Hepatocyte (in vitro differentiated cells): ENCODE measurements at regions not wholly inside any gene's neighbourhood (a gene's known extent, or its start where the extent isn't known, plus 50 kb on each side); places are given as distances from the start of the nearest gene placed in this dataset.

ENCODE experiments used
- EZH2 ChIP-seq: fragments of 200-600 bp; sonication (generic); IDR thresholded peaks from 2 replicates; pipeline ENCODE4 v1.6.1; 2016; ENCODE audit warnings: antibody characterized with exemption, mild to moderate bottlenecking, borderline replicate concordance
- TF ChIP-seq, protein P1 (sequence below): fragments of 200-600 bp; sonication (generic); IDR thresholded peaks from 2 replicates; pipeline ENCODE4 v1.5.1; 2016; ENCODE audit warnings: antibody characterized with exemption, mild to moderate bottlenecking; ENCODE audit not compliant: poor library complexity

DNA sequence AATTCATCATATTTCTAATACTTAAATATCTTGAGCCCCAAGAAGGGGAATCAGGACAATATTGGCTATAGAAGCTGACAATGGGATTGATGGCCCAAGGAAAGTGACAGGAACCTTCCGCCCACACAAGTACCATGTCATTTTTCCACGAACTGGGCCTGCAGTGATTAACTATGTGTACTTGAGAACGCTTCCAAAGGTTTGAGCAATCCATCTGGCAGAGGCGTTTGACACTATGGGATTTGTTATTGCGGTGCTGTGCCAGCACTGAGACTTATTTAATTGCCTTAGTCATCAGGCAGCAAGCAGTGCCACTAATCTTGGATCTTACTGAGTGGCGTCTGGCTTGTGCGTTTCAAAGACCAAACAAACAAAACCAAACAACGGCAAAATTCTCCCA, 135.6 kb upstream of the UST start:
- TF ChIP-seq, protein P1, sequence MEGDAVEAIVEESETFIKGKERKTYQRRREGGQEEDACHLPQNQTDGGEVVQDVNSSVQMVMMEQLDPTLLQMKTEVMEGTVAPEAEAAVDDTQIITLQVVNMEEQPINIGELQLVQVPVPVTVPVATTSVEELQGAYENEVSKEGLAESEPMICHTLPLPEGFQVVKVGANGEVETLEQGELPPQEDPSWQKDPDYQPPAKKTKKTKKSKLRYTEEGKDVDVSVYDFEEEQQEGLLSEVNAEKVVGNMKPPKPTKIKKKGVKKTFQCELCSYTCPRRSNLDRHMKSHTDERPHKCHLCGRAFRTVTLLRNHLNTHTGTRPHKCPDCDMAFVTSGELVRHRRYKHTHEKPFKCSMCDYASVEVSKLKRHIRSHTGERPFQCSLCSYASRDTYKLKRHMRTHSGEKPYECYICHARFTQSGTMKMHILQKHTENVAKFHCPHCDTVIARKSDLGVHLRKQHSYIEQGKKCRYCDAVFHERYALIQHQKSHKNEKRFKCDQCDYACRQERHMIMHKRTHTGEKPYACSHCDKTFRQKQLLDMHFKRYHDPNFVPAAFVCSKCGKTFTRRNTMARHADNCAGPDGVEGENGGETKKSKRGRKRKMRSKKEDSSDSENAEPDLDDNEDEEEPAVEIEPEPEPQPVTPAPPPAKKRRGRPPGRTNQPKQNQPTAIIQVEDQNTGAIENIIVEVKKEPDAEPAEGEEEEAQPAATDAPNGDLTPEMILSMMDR, result no peak
- TF ChIP-seq EZH2, result no peak
